ENCODE measurements at regions not wholly inside any gene's neighbourhood (a gene's known extent, or its start where the extent isn't known, plus 50 kb on each side); places are given as distances from the start of the nearest gene placed in this dataset.

GRCh38 chr2:163375070-163375469 is 360.7 kb downstream of the FIGN start:
- Histone ChIP-seq H3K9me3 (no peaks in the 10 kb centered on the region), H3K27me3 (no peaks in the 10 kb centered on the region), H3K36me3 (no peaks in the 10 kb centered on the region), H3K4me3 (no peak overlapping the region), H3K27ac (no peak overlapping the region), H3K4me1 (no peaks in the 10 kb centered on the region)
- DNase-seq, result no peak
- intact Hi-C loops (cut with DNase I), result no loop called here
- WGBS, 2 donors, result 55 to 82% methylated on average over 2 of the region's 2 CpGs
- TF ChIP-seq POLR2A (IDR thresholded peaks at IDR 0.05) (no peak), CTCF (IDR thresholded peaks at IDR 0.05) (no peak)

GRCh38 chr2:163374282-163374681 is 361.5 kb downstream of the FIGN start:
- intact Hi-C loops (cut with DNase I), result no loop called here
- H3K4me1 ChIP-seq, result no peaks in the 10 kb centered on the region
- no peak overlapping the region for H3K27ac ChIP-seq
- H3K4me3 ChIP-seq, result no peak overlapping the region
- H3K9me3 ChIP-seq, result no peaks in the 10 kb centered on the region
- H3K36me3 ChIP-seq, result no peaks in the 10 kb centered on the region
- no peaks in the 10 kb centered on the region for H3K27me3 ChIP-seq
- no peak for TF ChIP-seq POLR2A (IDR thresholded peaks at IDR 0.05)
- no peak for TF ChIP-seq CTCF (IDR thresholded peaks at IDR 0.05)
- DNase-seq, result no peak
- WGBS, 2 donors, result 80 to 100% methylated on average over 3 of the region's 3 CpGs

- intact Hi-C loops (cut with DNase I), result no loop called here
- TF ChIP-seq CTCF (IDR thresholded peaks at IDR 0.05) (no peak), POLR2A (IDR thresholded peaks at IDR 0.05) (no peak)
- no peak for DNase-seq
- H3K27me3 ChIP-seq, result no peaks in the 10 kb centered on the region
- H3K9me3 ChIP-seq, result no peaks in the 10 kb centered on the region
- no peak overlapping the region for H3K27ac ChIP-seq
- no peaks in the 10 kb centered on the region for H3K36me3 ChIP-seq
- no peaks in the 10 kb centered on the region for H3K4me1 ChIP-seq
- no peak overlapping the region for H3K4me3 ChIP-seq
- WGBS, 2 donors, result 78 to 91% methylated on average over 1 of the region's 1 CpG
These were observed 362.3 kb downstream of the FIGN start for GRCh38 chr2:163373496-163373895.

- Histone ChIP-seq H3K4me1 (no peaks in the 10 kb centered on the region), H3K9me3 (no peaks in the 10 kb centered on the region), H3K27ac (no peak overlapping the region), H3K27me3 (no peaks in the 10 kb centered on the region), H3K36me3 (no peaks in the 10 kb centered on the region), H3K4me3 (no peak overlapping the region)
- intact Hi-C loops (cut with DNase I), result no loop called here
- DNase-seq, result no peak
- 70 to 78% methylated on average over 4 of the region's 4 CpGs for WGBS, 2 donors
- TF ChIP-seq POLR2A (IDR thresholded peaks at IDR 0.05) (no peak), CTCF (IDR thresholded peaks at IDR 0.05) (no peak)
These were observed 365.5 kb downstream of the FIGN start for GRCh38 chr2:163370169-163370886.

- no peaks in the 10 kb centered on the region for H3K4me1 ChIP-seq
- no peaks in the 10 kb centered on the region for H3K36me3 ChIP-seq
- WGBS, 2 donors, result 76 to 93% methylated on average over 1 of the region's 1 CpG
- DNase-seq, result no peak
- no peaks in the 10 kb centered on the region for H3K27me3 ChIP-seq
- no peak overlapping the region for H3K27ac ChIP-seq
- TF ChIP-seq CTCF (IDR thresholded peaks at IDR 0.05), result no peak
- H3K4me3 ChIP-seq, result no peak overlapping the region
- no peaks in the 10 kb centered on the region for H3K9me3 ChIP-seq
- intact Hi-C loops (cut with DNase I), result no loop called here
These were observed 366.7 kb downstream of the FIGN start for GRCh38 chr2:163369111-163369510.

All from esophagus squamous epithelium (tissue), 5 donors.